H9 (cell line): ENCODE measurements at regions not wholly inside any gene's neighbourhood (a gene's known extent, or its start where the extent isn't known, plus 50 kb on each side); places are given as distances from the start of the nearest gene placed in this dataset.

Experiments
- DNase-seq: peaks from one replicate; pipeline ENCODE4 v3.0.0-alpha.2; 2017
- H2AFZ ChIP-seq: one replicate; pipeline ENCODE4 v1.6.1; 2013; ENCODE audit warnings: mild to moderate bottlenecking, low read length, control low read depth, moderate library complexity
- H2AK5ac ChIP-seq: 2 replicates; pipeline ENCODE4 v1.6.1; 2013; ENCODE audit warnings: low read length, control low read depth, mixed read lengths; ENCODE audit not compliant: insufficient read length
- H2BK120ac ChIP-seq: one replicate; pipeline ENCODE4 v1.6.1; 2013; ENCODE audit warnings: low read depth, mild to moderate bottlenecking, low read length, control low read depth, inconsistent platforms; ENCODE audit not compliant: poor library complexity, severe bottlenecking
- H2BK12ac ChIP-seq: 2 replicates; pipeline ENCODE4 v1.6.1; 2013; ENCODE audit warnings: low read length, control low read depth, mixed read lengths, low read depth; ENCODE audit not compliant: insufficient read length
- H2BK15ac ChIP-seq: 2 replicates; pipeline ENCODE4 v1.6.1; 2013; ENCODE audit warnings: low read depth, low read length, control low read depth
- H2BK20ac ChIP-seq: one replicate; pipeline ENCODE4 v1.6.1; 2013; ENCODE audit warnings: low read depth, mild to moderate bottlenecking, low read length, control low read depth, inconsistent platforms; ENCODE audit not compliant: poor library complexity, severe bottlenecking
- H2BK5ac ChIP-seq: 2 replicates; pipeline ENCODE4 v1.6.1; 2013; ENCODE audit warnings: low read length, control low read depth, mixed read lengths; ENCODE audit not compliant: insufficient read length
- H3K14ac ChIP-seq: 2 replicates; pipeline ENCODE4 v1.6.1; 2013; ENCODE audit warnings: low read length, control low read depth; ENCODE audit not compliant: insufficient read depth
- H3K18ac ChIP-seq: 2 replicates; pipeline ENCODE4 v1.6.1; 2013; ENCODE audit warnings: low read depth, mild to moderate bottlenecking, mixed read lengths, low read length, control low read depth; ENCODE audit not compliant: insufficient read length
- H3K23ac ChIP-seq: 2 replicates; pipeline ENCODE4 v1.6.1; 2013; ENCODE audit warnings: low read length, control low read depth, mixed read lengths, low read depth; ENCODE audit not compliant: insufficient read length
- H3K23me2 ChIP-seq: 2 replicates; pipeline ENCODE4 v1.6.1; 2013; ENCODE audit warnings: low read depth, mild to moderate bottlenecking, mixed read lengths, low read length, control low read depth; ENCODE audit not compliant: insufficient read length, poor library complexity, severe bottlenecking
- H3K27ac ChIP-seq: 2 replicates; pipeline ENCODE4 v1.5.1; 2013; ENCODE audit warnings: low read length, control low read depth, mixed read lengths, low read depth; ENCODE audit not compliant: insufficient read length
- H3K27me3 ChIP-seq: 2 replicates; pipeline ENCODE4 v1.6.1; 2013; ENCODE audit warnings: low read length, control low read depth, inconsistent platforms; ENCODE audit not compliant: insufficient read depth
- H3K4ac ChIP-seq: 2 replicates; pipeline ENCODE4 v1.6.1; 2013; ENCODE audit warnings: low read depth, mild to moderate bottlenecking, control low read depth, inconsistent platforms, low read length, moderate library complexity
- H3K4me1 ChIP-seq: 2 replicates; pipeline ENCODE4 v1.6.1; 2013; ENCODE audit warnings: low read length, control low read depth, inconsistent platforms; ENCODE audit not compliant: insufficient read depth
- H3K4me2 ChIP-seq: 2 replicates; pipeline ENCODE4 v1.6.1; 2013; ENCODE audit warnings: low read length, control low read depth, mixed read lengths; ENCODE audit not compliant: insufficient read length, insufficient read depth
- H3K56ac ChIP-seq: 2 replicates; pipeline ENCODE4 v1.6.1; 2013; ENCODE audit warnings: low read depth, mild to moderate bottlenecking, mixed read lengths, low read length, control low read depth; ENCODE audit not compliant: insufficient read length
- H3K79me1 ChIP-seq: 2 replicates; pipeline ENCODE4 v1.6.1; 2013; ENCODE audit warnings: low read depth, mild to moderate bottlenecking, moderate library complexity, low read length, control low read depth, inconsistent platforms; ENCODE audit not compliant: insufficient read depth, poor library complexity, severe bottlenecking
- H3K79me2 ChIP-seq: 2 replicates; pipeline ENCODE4 v1.6.1; 2013; ENCODE audit warnings: low read length, control low read depth, inconsistent platforms; ENCODE audit not compliant: insufficient read depth
- H3K9ac ChIP-seq: 2 replicates; pipeline ENCODE4 v1.6.1; 2013; ENCODE audit warnings: low read length, control low read depth, mixed read lengths; ENCODE audit not compliant: insufficient read length; ENCODE audit errors: extremely low read depth
- H3K9me3 ChIP-seq: one replicate; pipeline ENCODE4 v1.6.1; 2013; ENCODE audit warnings: low read depth, low read length, inconsistent platforms; ENCODE audit not compliant: control insufficient read depth
- H3T11ph ChIP-seq: one replicate; pipeline ENCODE4 v1.6.1; 2013; ENCODE audit warnings: mild to moderate bottlenecking, low read length, control low read depth, inconsistent platforms
- H4K20me1 ChIP-seq: one replicate; pipeline ENCODE4 v1.6.1; 2013; ENCODE audit not compliant: control insufficient read depth, insufficient read length, insufficient read depth
- H4K5ac ChIP-seq: 2 replicates; pipeline ENCODE4 v1.6.1; 2013; ENCODE audit warnings: low read depth, mild to moderate bottlenecking, mixed read lengths, low read length, control low read depth; ENCODE audit not compliant: insufficient read length
- H4K8ac ChIP-seq: replicated peaks from 2 replicates; pipeline ENCODE4 v1.6.1; 2013; ENCODE audit warnings: low read length, control low read depth, mixed read lengths, low read depth; ENCODE audit not compliant: insufficient read length
- H4K91ac ChIP-seq: 2 replicates; pipeline ENCODE4 v1.6.1; 2013; ENCODE audit warnings: low read depth, mild to moderate bottlenecking, moderate library complexity, mixed read lengths, low read length, control low read depth; ENCODE audit not compliant: insufficient read length
- H3K27ac Mint-ChIP-seq, 3 experiments: 2 replicates in 2 of 3; 3 replicates in 1 of 3; pipeline ENCODE4 v1.8.0; 2020 to 2021; ENCODE audit warnings: mixed read lengths in 3 of 3, mild to moderate bottlenecking in 1 of 3, moderate library complexity in 1 of 3
- H3K27me3 Mint-ChIP-seq: 2 replicates; pipeline ENCODE4 v1.8.0; 2021; ENCODE audit warnings: low read depth, mild to moderate bottlenecking, moderate library complexity, mixed read lengths
- H3K36me3 Mint-ChIP-seq, 3 experiments: 2 replicates in 2 of 3; 3 replicates in 1 of 3; pipeline ENCODE4 v1.8.0; 2020 to 2021; ENCODE audit warnings: low read depth in 3 of 3, mixed read lengths in 3 of 3; ENCODE audit not compliant: insufficient read depth in 1 of 3
- H3K4me1 Mint-ChIP-seq, 2 experiments: 2 replicates each; pipeline ENCODE4 v1.8.0; 2020; ENCODE audit warnings: mixed read lengths in 2 of 2
- H3K4me3 Mint-ChIP-seq, 2 experiments: 2 replicates in 1 of 2; 3 replicates in 1 of 2; pipeline ENCODE4 v1.8.0; 2020 to 2021; ENCODE audit warnings: mild to moderate bottlenecking in 2 of 2, mixed read lengths in 2 of 2, moderate library complexity in 1 of 2
- H3K9me3 Mint-ChIP-seq, 2 experiments: 2 replicates in 1 of 2; 3 replicates in 1 of 2; pipeline ENCODE4 v1.8.0; 2020; ENCODE audit warnings: mild to moderate bottlenecking in 2 of 2, mixed read lengths in 2 of 2, moderate library complexity in 1 of 2
- CTCF ChIP-seq: fragments of 200-600 bp; sonication (generic); conservative IDR thresholded peaks from 3 replicates; pipeline ENCODE4 v1.8.0; 2021; ENCODE audit warnings: antibody characterized with exemption, mild to moderate bottlenecking
- WGBS: extraction: QIAGEN DNeasy Blood & Tissue Kit; methylation state at CpG from one replicate; pipeline ENCODE4 v1.1.7; 2013; ENCODE audit warnings: missing lambda C conversion rate, low lambda C conversion rate, mixed read lengths; ENCODE audit not compliant: insufficient read length; ENCODE audit errors: extremely low coverage; 5-methylcytosine and 5-hydroxymethylcytosine counted together

DNA sequence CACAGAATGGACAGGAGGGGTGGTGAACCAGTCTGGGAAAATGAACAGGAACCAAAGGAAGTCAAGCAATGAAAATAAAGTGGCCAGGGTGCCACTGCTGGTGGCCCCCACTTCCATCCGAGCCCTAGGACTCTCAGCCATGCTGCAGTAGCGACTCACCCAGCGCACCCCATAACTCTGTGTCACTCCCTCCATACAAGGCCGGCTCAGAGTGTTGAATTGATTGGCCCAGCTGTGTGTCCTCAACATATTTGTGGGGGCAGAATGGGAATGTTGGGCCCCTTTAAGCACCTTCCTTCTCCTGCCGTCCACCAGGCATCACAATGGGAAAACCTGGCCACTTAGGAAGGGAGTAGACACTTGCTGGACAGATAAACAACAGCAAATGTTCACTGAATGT, 169.0 kb upstream of the SDK2 start:
- Histone ChIP-seq H4K91ac (no peak overlapping the region), H2BK5ac (no peak overlapping the region), H3K4ac (no peak overlapping the region), H3K4me2 (no peak overlapping the region), H3K9ac (no peak overlapping the region), H2BK20ac (no peak overlapping the region), H2BK120ac (no peak overlapping the region), H2AFZ (no peak overlapping the region), H3K27me3 (no peaks in the 10 kb centered on the region), H3K79me1 (no peaks in the 10 kb centered on the region), H3K56ac (no peak overlapping the region), H3T11ph (no peak overlapping the region), H3K23ac (no peak overlapping the region), H3K23me2 (no peaks in the 10 kb centered on the region), H2BK12ac (no peak overlapping the region), H4K20me1 (no peaks in the 10 kb centered on the region), H2AK5ac (no peak overlapping the region), H4K5ac (no peak overlapping the region), H2BK15ac (no peak overlapping the region), H4K8ac (no peak overlapping the region), H3K4me1 (peaks cover 6% of the 10 kb centered on the region; the same call in 1 of the 2 replicates), H3K27ac (no peak overlapping the region), H3K14ac (no peak overlapping the region), H3K79me2 (no peaks in the 10 kb centered on the region), H3K9me3 (no peaks in the 10 kb centered on the region), H3K18ac (no peak overlapping the region)
- H3K27ac Mint-ChIP-seq: no peak overlapping the region
- H3K9me3 Mint-ChIP-seq: peaks cover 3 to 12% of the 10 kb centered on the region in 2 experiments
- no peak for DNase-seq
- no peak for TF ChIP-seq CTCF
- H3K4me3 Mint-ChIP-seq: no peak overlapping the region
- peaks cover 25% of the 10 kb centered on the region in 2 experiments for H3K4me1 Mint-ChIP-seq
- H3K27me3 Mint-ChIP-seq: peaks cover 36% of the 10 kb centered on the region
- peaks cover 2 to 4% (median 3%) of the 10 kb centered on the region in 3 experiments; a peak in 6 of 7 replicates for H3K36me3 Mint-ChIP-seq
- no CpG with 5 or more reads among the region's 5 CpGs for WGBS
